A549 (cell line): ENCODE measurements at regions not wholly inside any gene's neighbourhood (a gene's known extent, or its start where the extent isn't known, plus 50 kb on each side); places are given as distances from the start of the nearest gene placed in this dataset.

ENCODE experiments used
- ATAC-seq, 2 experiments: fragments of 200-7000 bp in 1 of 2; fragments of >200 bp in 1 of 2; cut with Nextera tagmentation in 1 of 2; cut with Tn5 transposase in 1 of 2; 3 replicates each; pipeline versions ENCODE4 v1.8.0 to v1.9.1; 2018 to 2020; ENCODE audit warnings: mild to moderate bottlenecking in 1 of 2, moderate library complexity in 1 of 2
- CTCF ChIA-PET: fragments of 300-600 bp; sonication (Branson Sonifier 250); formaldehyde crosslinking; extraction: SDS; loops from one replicate; lab custom pipeline; 2021; ENCODE audit warnings: antibody characterized with exemption, inconsistent platforms; lab: Yijun Ruan, JAX
- POLR2A ChIA-PET: fragments of 350-600 bp; formaldehyde crosslinking; extraction: SDS; loops from one replicate; lab custom pipeline; 2021; ENCODE audit warnings: antibody characterized with exemption, inconsistent platforms; lab: Yijun Ruan, JAX
- DNase-seq, 2 experiments: peaks; one replicate each; pipeline versions ENCODE4 v3.0.0 to v3.0.0-alpha.2; 2011 to 2016; ENCODE audit warnings: low read depth in 1 of 2, low spot score in 1 of 2
- FAIRE-seq: peaks from 2 replicates; lab custom pipeline; 2011; peaks lifted over from hg19 to GRCh38; lab: Jason Lieb, UNC
- H3K27ac ChIP-seq, 2 experiments: fragments of >200 bp; sonication (Bioruptor Twin); formaldehyde crosslinking; 3 replicates each; pipeline ENCODE4 v1.5.1; 2016 to 2017
- H3K4me1 ChIP-seq: fragments of >200 bp; sonication (Bioruptor Twin); formaldehyde crosslinking; 3 replicates; pipeline ENCODE4 v1.6.1; 2016
- H3K4me2 ChIP-seq: fragments of >200 bp; sonication (Bioruptor Twin); formaldehyde crosslinking; 3 replicates; pipeline ENCODE4 v1.6.1; 2016
- H3K4me3 ChIP-seq: fragments of >200 bp; sonication (Bioruptor Twin); formaldehyde crosslinking; 3 replicates; pipeline ENCODE4 v1.5.1; 2016
- H3K9me3 ChIP-seq: fragments of >200 bp; sonication (Bioruptor Twin); formaldehyde crosslinking; 3 replicates; pipeline ENCODE4 v1.6.1; 2016
- BHLHE40 ChIP-seq: IDR thresholded peaks from 2 replicates; pipeline ENCODE4 v1.6.1; 2012; ENCODE audit warnings: low read depth, low read length, inconsistent platforms
- CEBPB ChIP-seq, 2 experiments: fragments of >200 bp in 1 of 2; sonication (Bioruptor Twin) in 1 of 2; formaldehyde crosslinking in 1 of 2; IDR thresholded peaks; 2 replicates each; pipeline ENCODE4 v1.6.1; 2012 to 2016
- CHD2 ChIP-seq: fragments of 150-350 bp; IDR thresholded peaks from 2 replicates; pipeline ENCODE4 v1.6.1; 2014; ENCODE audit warnings: low read length; ENCODE audit not compliant: partially characterized antibody
- CHD4 ChIP-seq: fragments of 200-600 bp; sonication (generic); IDR thresholded peaks from 2 replicates; pipeline ENCODE4 v1.6.1; 2016; ENCODE audit warnings: antibody characterized with exemption, mild to moderate bottlenecking, borderline replicate concordance
- EP300 ChIP-seq, 2 experiments: fragments of >200 bp; sonication (Bioruptor Twin); formaldehyde crosslinking; IDR thresholded peaks; 2 replicates in 1 of 2; 3 replicates in 1 of 2; pipeline ENCODE4 v1.6.1; 2016 to 2017
- ESRRA ChIP-seq: fragments of 150-350 bp; IDR thresholded peaks from 2 replicates; pipeline ENCODE4 v1.6.1; 2014; ENCODE audit warnings: mild to moderate bottlenecking, low read length, borderline replicate concordance
- FOSB ChIP-seq: fragments of 250-450 bp; sonication (Bioruptor Pico); IDR thresholded peaks from 2 replicates; pipeline ENCODE4 v1.5.0; 2020; ENCODE audit warnings: mild to moderate bottlenecking, moderate library complexity
- HDAC2 ChIP-seq: fragments of 200-600 bp; sonication (generic); IDR thresholded peaks from 2 replicates; pipeline ENCODE4 v1.6.1; 2016
- HOXB5 ChIP-seq: fragments of 250-450 bp; sonication (Bioruptor Pico); IDR thresholded peaks from 2 replicates; pipeline ENCODE4 v1.5.0; 2020; ENCODE audit warnings: mild to moderate bottlenecking, moderate library complexity
- KDM1A ChIP-seq: fragments of 200-600 bp; sonication (generic); IDR thresholded peaks from 2 replicates; pipeline ENCODE4 v1.6.1; 2016; ENCODE audit warnings: low read depth, mild to moderate bottlenecking
- KDM5A ChIP-seq: fragments of 200-600 bp; sonication (generic); IDR thresholded peaks from 2 replicates; pipeline ENCODE4 v1.6.1; 2016; ENCODE audit warnings: antibody characterized with exemption, mild to moderate bottlenecking
- MAFK ChIP-seq: fragments of 450-650 bp; IDR thresholded peaks from 2 replicates; pipeline ENCODE4 v1.6.1; 2014; ENCODE audit not compliant: partially characterized antibody
- NFE2L2 ChIP-seq: fragments of 150-350 bp; conservative IDR thresholded peaks from 2 replicates; pipeline ENCODE4 v1.6.1; 2014; ENCODE audit warnings: low read length
- NPAS2 ChIP-seq: fragments of 250-450 bp; sonication (Bioruptor Pico); IDR thresholded peaks from 2 replicates; pipeline ENCODE4 v1.8.0; 2022; ENCODE audit warnings: mild to moderate bottlenecking, moderate library complexity, borderline replicate concordance
- NR3C1 ChIP-seq: fragments of >200 bp; sonication (Bioruptor Twin); formaldehyde crosslinking; IDR thresholded peaks from 3 replicates; pipeline ENCODE4 v1.6.1; 2017
- POLR2A ChIP-seq: IDR thresholded peaks from 2 replicates; pipeline ENCODE4 v1.6.1; 2012; ENCODE audit warnings: mild to moderate bottlenecking, low read length
- RCOR1 ChIP-seq: fragments of 150-350 bp; IDR thresholded peaks from 2 replicates; pipeline ENCODE4 v1.6.1; 2014; ENCODE audit warnings: antibody characterized with exemption, low read length, low read depth
- SMC3 ChIP-seq: fragments of >200 bp; sonication (Bioruptor Twin); formaldehyde crosslinking; IDR thresholded peaks from 3 replicates; pipeline ENCODE4 v1.6.1; 2018; ENCODE audit warnings: inconsistent platforms
- TP53 ChIP-seq: fragments of 250-450 bp; sonication (Bioruptor Pico); IDR thresholded peaks from 2 replicates; pipeline ENCODE4 v1.5.0; 2021; ENCODE audit warnings: mild to moderate bottlenecking, moderate library complexity
- ZC3H11A ChIP-seq: fragments of 450-650 bp; IDR thresholded peaks from 2 replicates; pipeline ENCODE4 v1.6.1; 2014; ENCODE audit warnings: antibody characterized with exemption, mild to moderate bottlenecking
- WGBS: methylation state at CpG from one replicate; pipeline ENCODE4 v1.1.6; 2017; ENCODE audit errors: missing lambda C conversion rate; 5-methylcytosine and 5-hydroxymethylcytosine counted together
- TF ChIP-seq, protein P1 (sequence below): fragments of 200-600 bp; sonication (generic); IDR thresholded peaks from 2 replicates; pipeline ENCODE4 v1.6.1; 2016; ENCODE audit warnings: antibody characterized with exemption, mild to moderate bottlenecking, moderate library complexity
- TF ChIP-seq, protein P2 (sequence below): fragments of 250-450 bp; sonication (Bioruptor Pico); IDR thresholded peaks from 2 replicates; pipeline ENCODE4 v1.5.0; 2020; ENCODE audit warnings: low read depth, mild to moderate bottlenecking, moderate library complexity
- TF ChIP-seq, protein P3 (sequence below): fragments of >200 bp; sonication (Bioruptor Twin); formaldehyde crosslinking; IDR thresholded peaks from 3 replicates; pipeline ENCODE4 v1.5.1; 2016
- TF ChIP-seq, protein P4 (sequence below): fragments of 250-450 bp; sonication (Bioruptor Pico); IDR thresholded peaks from 2 replicates; pipeline ENCODE4 v1.5.0; 2021; ENCODE audit warnings: mild to moderate bottlenecking, moderate library complexity, borderline replicate concordance
- TF ChIP-seq, protein P5 (sequence below): IDR thresholded peaks from 2 replicates; pipeline ENCODE4 v1.6.1; 2012
- TF ChIP-seq, protein P6 (sequence below): fragments of 150-350 bp; IDR thresholded peaks from 2 replicates; pipeline ENCODE4 v1.6.1; 2014; ENCODE audit warnings: low read depth, mild to moderate bottlenecking, low read length

DNA sequence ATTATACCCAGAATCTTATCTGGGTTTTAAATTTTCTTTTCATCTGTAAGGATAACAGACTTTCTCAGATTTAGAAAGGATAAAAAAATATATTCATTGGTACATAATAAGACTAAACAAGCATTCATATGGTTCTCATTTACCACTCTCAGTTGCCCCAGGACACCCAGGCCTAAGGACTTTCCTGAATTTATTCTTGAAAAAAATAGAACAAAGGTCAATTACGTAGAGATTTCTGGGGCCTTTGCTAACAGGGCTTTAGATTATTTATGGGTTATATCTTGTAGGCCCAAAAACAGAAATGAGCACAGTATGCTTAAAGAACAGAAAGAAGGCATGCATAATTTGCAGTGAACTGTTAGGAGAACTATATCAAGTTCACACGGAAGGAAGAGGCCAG, 269.0 kb upstream of the COL3A1 start:
- no peak for TF ChIP-seq NFE2L2
- TF ChIP-seq, protein P1, sequence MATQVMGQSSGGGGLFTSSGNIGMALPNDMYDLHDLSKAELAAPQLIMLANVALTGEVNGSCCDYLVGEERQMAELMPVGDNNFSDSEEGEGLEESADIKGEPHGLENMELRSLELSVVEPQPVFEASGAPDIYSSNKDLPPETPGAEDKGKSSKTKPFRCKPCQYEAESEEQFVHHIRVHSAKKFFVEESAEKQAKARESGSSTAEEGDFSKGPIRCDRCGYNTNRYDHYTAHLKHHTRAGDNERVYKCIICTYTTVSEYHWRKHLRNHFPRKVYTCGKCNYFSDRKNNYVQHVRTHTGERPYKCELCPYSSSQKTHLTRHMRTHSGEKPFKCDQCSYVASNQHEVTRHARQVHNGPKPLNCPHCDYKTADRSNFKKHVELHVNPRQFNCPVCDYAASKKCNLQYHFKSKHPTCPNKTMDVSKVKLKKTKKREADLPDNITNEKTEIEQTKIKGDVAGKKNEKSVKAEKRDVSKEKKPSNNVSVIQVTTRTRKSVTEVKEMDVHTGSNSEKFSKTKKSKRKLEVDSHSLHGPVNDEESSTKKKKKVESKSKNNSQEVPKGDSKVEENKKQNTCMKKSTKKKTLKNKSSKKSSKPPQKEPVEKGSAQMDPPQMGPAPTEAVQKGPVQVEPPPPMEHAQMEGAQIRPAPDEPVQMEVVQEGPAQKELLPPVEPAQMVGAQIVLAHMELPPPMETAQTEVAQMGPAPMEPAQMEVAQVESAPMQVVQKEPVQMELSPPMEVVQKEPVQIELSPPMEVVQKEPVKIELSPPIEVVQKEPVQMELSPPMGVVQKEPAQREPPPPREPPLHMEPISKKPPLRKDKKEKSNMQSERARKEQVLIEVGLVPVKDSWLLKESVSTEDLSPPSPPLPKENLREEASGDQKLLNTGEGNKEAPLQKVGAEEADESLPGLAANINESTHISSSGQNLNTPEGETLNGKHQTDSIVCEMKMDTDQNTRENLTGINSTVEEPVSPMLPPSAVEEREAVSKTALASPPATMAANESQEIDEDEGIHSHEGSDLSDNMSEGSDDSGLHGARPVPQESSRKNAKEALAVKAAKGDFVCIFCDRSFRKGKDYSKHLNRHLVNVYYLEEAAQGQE: no peak
- TF ChIP-seq, protein P2, sequence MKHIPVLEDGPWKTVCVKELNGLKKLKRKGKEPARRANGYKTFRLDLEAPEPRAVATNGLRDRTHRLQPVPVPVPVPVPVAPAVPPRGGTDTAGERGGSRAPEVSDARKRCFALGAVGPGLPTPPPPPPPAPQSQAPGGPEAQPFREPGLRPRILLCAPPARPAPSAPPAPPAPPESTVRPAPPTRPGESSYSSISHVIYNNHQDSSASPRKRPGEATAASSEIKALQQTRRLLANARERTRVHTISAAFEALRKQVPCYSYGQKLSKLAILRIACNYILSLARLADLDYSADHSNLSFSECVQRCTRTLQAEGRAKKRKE (CRISPR knock-in tag): no peak
- TF ChIP-seq, protein P3, sequence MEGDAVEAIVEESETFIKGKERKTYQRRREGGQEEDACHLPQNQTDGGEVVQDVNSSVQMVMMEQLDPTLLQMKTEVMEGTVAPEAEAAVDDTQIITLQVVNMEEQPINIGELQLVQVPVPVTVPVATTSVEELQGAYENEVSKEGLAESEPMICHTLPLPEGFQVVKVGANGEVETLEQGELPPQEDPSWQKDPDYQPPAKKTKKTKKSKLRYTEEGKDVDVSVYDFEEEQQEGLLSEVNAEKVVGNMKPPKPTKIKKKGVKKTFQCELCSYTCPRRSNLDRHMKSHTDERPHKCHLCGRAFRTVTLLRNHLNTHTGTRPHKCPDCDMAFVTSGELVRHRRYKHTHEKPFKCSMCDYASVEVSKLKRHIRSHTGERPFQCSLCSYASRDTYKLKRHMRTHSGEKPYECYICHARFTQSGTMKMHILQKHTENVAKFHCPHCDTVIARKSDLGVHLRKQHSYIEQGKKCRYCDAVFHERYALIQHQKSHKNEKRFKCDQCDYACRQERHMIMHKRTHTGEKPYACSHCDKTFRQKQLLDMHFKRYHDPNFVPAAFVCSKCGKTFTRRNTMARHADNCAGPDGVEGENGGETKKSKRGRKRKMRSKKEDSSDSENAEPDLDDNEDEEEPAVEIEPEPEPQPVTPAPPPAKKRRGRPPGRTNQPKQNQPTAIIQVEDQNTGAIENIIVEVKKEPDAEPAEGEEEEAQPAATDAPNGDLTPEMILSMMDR: no peak
- no peak for TF ChIP-seq BHLHE40
- TF ChIP-seq, protein P4, sequence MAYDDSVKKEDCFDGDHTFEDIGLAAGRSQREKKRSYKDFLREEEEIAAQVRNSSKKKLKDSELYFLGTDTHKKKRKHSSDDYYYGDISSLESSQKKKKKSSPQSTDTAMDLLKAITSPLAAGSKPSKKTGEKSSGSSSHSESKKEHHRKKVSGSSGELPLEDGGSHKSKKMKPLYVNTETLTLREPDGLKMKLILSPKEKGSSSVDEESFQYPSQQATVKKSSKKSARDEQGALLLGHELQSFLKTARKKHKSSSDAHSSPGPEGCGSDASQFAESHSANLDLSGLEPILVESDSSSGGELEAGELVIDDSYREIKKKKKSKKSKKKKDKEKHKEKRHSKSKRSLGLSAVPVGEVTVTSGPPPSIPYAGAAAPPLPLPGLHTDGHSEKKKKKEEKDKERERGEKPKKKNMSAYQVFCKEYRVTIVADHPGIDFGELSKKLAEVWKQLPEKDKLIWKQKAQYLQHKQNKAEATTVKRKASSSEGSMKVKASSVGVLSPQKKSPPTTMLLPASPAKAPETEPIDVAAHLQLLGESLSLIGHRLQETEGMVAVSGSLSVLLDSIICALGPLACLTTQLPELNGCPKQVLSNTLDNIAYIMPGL (CRISPR knock-in tag): no peak
- no peak for TF ChIP-seq TP53 (CRISPR knock-in tag)
- no peak for TF ChIP-seq CHD2
- TF ChIP-seq MAFK: no peak
- H3K27ac ChIP-seq: no peak overlapping the region
- FAIRE-seq: no peak
- CTCF ChIA-PET: interaction anchor here (0.6 kb wide), 1 partner anchor 989 kb away, joined by 5 read pairs; no protein-coding TSS in a partner anchor
- H3K4me3 ChIP-seq: no peak overlapping the region
- H3K4me2 ChIP-seq: no peak overlapping the region
- H3K9me3 ChIP-seq: 0 out of 3 replicates have a peak, but pooled peaks cover 3% of the 10 kb centered on the region
- 91% methylated on average over 2 of the region's 2 CpGs for WGBS
- no peak for ATAC-seq
- POLR2A ChIA-PET: interaction anchor here (0.5 kb wide), 1 partner anchor 15 kb away, joined by 4 read pairs; no protein-coding TSS in a partner anchor
- H3K4me1 ChIP-seq: no peaks in the 10 kb centered on the region
- no peak for DNase-seq

DNA sequence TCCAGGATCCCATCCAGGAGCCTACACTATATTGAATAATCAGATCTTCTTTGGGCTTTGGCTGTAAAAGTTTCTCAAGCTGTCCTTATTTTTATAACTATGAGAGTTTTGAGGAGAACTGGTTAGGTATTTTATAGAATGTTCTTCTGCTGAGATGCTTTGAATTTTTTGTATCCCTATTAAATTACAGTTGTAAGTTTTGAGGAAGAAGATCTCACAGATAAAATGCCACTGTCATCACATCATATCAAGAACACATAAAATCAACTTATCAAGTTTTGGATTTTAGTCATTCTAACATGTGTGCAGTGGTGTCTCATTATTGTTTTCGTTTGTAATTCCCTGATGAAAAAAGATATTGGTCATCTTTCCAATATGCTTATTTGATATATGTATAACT, 260.2 kb upstream of the COL3A1 start:
- peak; percentile 36 for FAIRE-seq
- Histone ChIP-seq H3K4me1 (no peaks in the 10 kb centered on the region), H3K4me3 (no peak overlapping the region), H3K27ac (no peak overlapping the region), H3K9me3 (0 out of 3 replicates have a peak, but pooled peaks cover 3% of the 10 kb centered on the region), H3K4me2 (no peak overlapping the region)
- DNase-seq: no peak
- WGBS: 25% methylated on average over 1 of the region's 1 CpG
- ChIA-PET POLR2A (no interaction called here), CTCF (no interaction called here)
- no peak for ATAC-seq
- TF ChIP-seq KDM5A (no peak), POLR2A (no peak), CEBPB (IDR thresholded peaks at IDR 0.05) (no peak), HDAC2 (no peak), FOSB (CRISPR knock-in tag) (no peak), NR3C1 (no peak), CHD4 (no peak), ESRRA (no peak), ZC3H11A (no peak), SMC3 (no peak), RCOR1 (no peak), NPAS2 (CRISPR knock-in tag) (no peak), HOXB5 (CRISPR knock-in tag) (no peak), EP300 (IDR thresholded peaks at IDR 0.05) (no peak), KDM1A (no peak)
- TF ChIP-seq, protein P5, sequence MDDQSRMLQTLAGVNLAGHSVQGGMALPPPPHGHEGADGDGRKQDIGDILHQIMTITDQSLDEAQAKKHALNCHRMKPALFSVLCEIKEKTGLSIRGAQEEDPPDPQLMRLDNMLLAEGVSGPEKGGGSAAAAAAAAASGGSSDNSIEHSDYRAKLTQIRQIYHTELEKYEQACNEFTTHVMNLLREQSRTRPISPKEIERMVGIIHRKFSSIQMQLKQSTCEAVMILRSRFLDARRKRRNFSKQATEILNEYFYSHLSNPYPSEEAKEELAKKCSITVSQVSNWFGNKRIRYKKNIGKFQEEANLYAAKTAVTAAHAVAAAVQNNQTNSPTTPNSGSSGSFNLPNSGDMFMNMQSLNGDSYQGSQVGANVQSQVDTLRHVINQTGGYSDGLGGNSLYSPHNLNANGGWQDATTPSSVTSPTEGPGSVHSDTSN: no peak
- TF ChIP-seq, protein P3: no peak
- TF ChIP-seq, protein P6, sequence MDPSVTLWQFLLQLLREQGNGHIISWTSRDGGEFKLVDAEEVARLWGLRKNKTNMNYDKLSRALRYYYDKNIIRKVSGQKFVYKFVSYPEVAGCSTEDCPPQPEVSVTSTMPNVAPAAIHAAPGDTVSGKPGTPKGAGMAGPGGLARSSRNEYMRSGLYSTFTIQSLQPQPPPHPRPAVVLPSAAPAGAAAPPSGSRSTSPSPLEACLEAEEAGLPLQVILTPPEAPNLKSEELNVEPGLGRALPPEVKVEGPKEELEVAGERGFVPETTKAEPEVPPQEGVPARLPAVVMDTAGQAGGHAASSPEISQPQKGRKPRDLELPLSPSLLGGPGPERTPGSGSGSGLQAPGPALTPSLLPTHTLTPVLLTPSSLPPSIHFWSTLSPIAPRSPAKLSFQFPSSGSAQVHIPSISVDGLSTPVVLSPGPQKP: no peak
